GM12875 (cell line): ENCODE measurements at regions not wholly inside any gene's neighbourhood (a gene's known extent, or its start where the extent isn't known, plus 50 kb on each side); places are given as distances from the start of the nearest gene placed in this dataset.

Experiments used
- H3K4me3 ChIP-seq: one replicate; pipeline ENCODE4 v1.5.1; 2011; ENCODE audit warnings: low read depth, low read length, control low read depth
- TF ChIP-seq, protein P1 (sequence below): IDR thresholded peaks from 2 replicates; pipeline ENCODE4 v1.5.1; 2011; ENCODE audit warnings: low read depth, mild to moderate bottlenecking, control low read depth, inconsistent platforms, low read length, moderate library complexity, borderline replicate concordance; ENCODE audit not compliant: insufficient read depth

DNA sequence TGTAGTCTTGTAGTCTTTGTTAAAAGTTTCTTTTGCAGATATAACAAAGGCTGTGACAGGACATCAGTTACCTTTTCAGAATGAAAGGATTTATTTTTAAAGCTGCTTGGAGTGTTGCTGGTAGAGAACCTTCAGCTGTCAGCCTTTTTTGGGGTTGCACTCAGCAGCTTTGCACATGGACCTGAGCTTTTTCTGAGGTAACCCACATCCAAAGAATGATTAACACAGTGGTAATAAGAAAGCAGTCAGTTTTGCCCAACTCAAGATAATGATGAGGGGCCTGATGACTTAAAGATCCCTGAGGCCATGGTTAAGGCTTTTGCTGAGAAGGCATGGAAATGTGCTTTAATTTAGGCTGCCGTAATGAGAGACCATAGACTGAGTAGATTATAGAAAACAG lies 1042.7 kb downstream of the PLOD2 start:
- TF ChIP-seq, protein P1, sequence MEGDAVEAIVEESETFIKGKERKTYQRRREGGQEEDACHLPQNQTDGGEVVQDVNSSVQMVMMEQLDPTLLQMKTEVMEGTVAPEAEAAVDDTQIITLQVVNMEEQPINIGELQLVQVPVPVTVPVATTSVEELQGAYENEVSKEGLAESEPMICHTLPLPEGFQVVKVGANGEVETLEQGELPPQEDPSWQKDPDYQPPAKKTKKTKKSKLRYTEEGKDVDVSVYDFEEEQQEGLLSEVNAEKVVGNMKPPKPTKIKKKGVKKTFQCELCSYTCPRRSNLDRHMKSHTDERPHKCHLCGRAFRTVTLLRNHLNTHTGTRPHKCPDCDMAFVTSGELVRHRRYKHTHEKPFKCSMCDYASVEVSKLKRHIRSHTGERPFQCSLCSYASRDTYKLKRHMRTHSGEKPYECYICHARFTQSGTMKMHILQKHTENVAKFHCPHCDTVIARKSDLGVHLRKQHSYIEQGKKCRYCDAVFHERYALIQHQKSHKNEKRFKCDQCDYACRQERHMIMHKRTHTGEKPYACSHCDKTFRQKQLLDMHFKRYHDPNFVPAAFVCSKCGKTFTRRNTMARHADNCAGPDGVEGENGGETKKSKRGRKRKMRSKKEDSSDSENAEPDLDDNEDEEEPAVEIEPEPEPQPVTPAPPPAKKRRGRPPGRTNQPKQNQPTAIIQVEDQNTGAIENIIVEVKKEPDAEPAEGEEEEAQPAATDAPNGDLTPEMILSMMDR: no peak
- H3K4me3 ChIP-seq: no peak overlapping the region

DNA sequence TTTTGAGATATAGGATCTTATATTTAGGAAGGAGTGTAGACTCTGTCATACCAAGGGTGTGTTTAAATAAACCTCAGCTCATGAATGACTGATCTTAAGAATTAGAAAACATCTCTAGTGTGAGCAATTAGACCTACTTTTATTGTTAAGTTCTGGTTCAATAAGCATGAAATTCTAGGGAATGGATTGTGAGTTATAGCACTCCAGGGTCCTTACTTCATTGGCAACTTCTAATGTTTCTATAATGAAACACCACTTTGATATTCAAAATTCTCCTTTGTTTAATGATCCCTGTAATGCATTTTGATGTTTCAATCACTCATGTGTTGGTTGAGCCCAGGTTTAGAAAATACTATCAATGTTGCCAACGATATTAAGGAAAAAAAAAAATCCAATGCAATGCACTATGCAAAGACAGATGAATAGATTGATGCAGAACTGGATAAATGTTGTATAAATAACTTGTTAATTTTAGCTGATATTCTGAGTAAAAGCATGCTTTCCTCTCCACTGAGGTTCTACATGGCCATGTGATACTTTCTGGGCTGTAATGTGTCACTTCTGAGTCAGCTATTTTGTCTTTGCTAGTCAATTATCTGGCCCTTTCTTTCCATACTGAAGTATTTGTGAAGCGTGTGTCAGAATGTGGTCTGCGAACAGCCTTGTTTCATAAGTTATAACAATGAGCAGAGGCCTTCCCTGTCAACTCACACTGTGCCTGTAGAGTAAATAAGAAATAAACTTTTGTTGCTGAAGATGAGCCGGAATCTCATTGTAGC lies 1035.9 kb downstream of the PLOD2 start:
- TF ChIP-seq, protein P1: no peak
- H3K4me3 ChIP-seq: no peak overlapping the region

GRCh38 chr3:145133281-145133680 lies 1027.7 kb downstream of the PLOD2 start:
- TF ChIP-seq, protein P1: no peak

DNA sequence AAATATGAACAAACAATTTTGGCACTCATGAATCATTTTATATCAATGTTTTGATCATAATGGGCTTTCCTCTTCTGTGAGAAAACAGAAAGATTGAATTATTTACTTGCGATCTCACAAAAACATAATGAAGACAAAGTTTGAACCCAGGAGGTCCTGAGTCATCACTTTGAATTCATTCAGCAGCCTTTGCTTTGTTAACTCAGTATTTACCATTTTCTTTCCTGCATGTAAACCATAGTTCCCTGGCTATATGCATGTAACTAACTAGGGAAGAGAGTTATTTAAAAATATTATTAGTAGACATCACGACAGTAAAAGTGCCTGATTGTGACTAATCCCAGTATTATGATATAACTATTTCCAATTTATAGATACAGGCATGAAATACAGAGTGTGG lies 1026.2 kb downstream of the PLOD2 start:
- no peak overlapping the region for H3K4me3 ChIP-seq
- TF ChIP-seq, protein P1: no peak

More at GRCh38 chr3:145133281-145133680, 1027.7 kb downstream of the PLOD2 start:
- H3K4me3 ChIP-seq: no peak overlapping the region

GRCh38 chr3:145144361-145144760 lies 1016.6 kb downstream of the PLOD2 start:
- no peak overlapping the region for H3K4me3 ChIP-seq
- TF ChIP-seq, protein P1: no peak

DNA sequence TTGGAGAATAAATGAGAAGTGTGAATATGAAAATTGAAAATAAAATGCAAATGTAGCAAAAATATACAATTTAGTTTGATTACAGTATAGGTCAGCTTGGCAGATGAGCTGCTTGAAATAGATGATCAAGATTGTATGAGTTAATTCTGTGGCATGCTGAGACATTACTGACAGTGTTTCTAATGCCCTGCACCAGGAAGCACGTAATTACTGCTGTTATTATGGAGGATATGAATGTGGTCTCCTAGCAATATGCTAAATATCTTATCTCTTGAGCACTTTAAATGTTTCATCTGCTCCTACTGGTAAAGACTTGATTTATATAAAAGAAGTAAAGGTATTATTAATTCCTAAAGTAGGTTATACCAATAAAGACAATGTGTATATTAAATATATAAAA lies 1015.5 kb downstream of the PLOD2 start:
- TF ChIP-seq, protein P1: no peak
- H3K4me3 ChIP-seq: no peak overlapping the region

DNA sequence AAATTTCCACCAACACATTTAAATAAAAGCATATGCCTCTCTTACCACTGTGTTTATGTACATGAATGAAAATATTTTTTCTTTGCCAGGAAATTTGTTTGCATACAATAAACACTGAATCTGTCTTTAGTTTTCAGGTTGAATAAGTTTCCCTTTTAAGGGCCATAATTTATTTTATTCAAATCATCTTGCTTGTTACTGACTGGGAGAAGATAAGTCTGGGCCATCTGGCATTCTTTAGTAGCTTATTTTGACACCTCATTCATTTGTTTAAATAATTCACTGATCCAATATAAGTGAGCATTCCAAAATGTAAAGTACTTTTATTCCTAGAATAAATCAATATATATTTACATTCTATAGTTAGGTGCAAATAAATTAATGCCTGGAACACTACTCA lies 1001.3 kb downstream of the PLOD2 start:
- no peak overlapping the region for H3K4me3 ChIP-seq
- TF ChIP-seq, protein P1: no peak
